ENCODE measurements at regions not wholly inside any gene's neighbourhood (a gene's known extent, or its start where the extent isn't known, plus 50 kb on each side); places are given as distances from the start of the nearest gene placed in this dataset.

GRCh38 chr11:116371146-116371545, 401.6 kb downstream of the BUD13 start:
- Histone ChIP-seq H3K79me2 (ENCODE audit: insufficient read depth) (no peaks in the 10 kb centered on the region), H3K9me3 (no peaks in the 10 kb centered on the region), H3K4me3 (ENCODE audit: low read depth in 2 of 2, low read length in 1 of 2) (no peak overlapping the region), H3K27me3 (ENCODE audit: insufficient read depth) (no peaks in the 10 kb centered on the region), H4K20me1 (ENCODE audit: insufficient read depth) (no peaks in the 10 kb centered on the region), H3K27ac (ENCODE audit: low read depth in 2 of 2, low read length in 1 of 2) (peak overlapping the region in 1 of 2 experiments; percentile 97; a peak in 2 of 4 replicates), H3K4me2 (no peak overlapping the region), H3F3A (replicated peaks; ENCODE audit: insufficient read depth) (no peaks in the 10 kb centered on the region), H3K4me1 (ENCODE audit: control insufficient read depth in 1 of 2, insufficient read depth in 2 of 2, low read depth in 1 of 2, low read length in 1 of 2) (peaks cover 0 to 49% of the 10 kb centered on the region in 2 experiments; a peak in 2 of 4 replicates), H3K9me2 (no peaks in the 10 kb centered on the region), H2AFZ (ENCODE audit: low read depth) (no peak overlapping the region), H3K9ac (no peak overlapping the region), H3K36me3 (replicated peaks in 1 of 2; ENCODE audit: control insufficient read depth in 1 of 2, insufficient read depth in 2 of 2, low read length in 1 of 2) (no peaks in the 10 kb centered on the region)
- ChIA-PET CTCF (interaction anchor here (1.2 to 2.7 kb wide), 8 partner anchors 12 to 134 kb away, joined by 3 to 22 read pairs (median 4); no protein-coding TSS in a partner anchor), POLR2A (interaction anchor here (0.7 to 4.0 kb wide), 12 partner anchors 9 to 146 kb away, joined by 3 to 48 read pairs (median 8); no protein-coding TSS in a partner anchor)
- 0% methylated on average over 3 of the region's 3 CpGs for WGBS (ENCODE audit: low lambda C conversion rate)
- peak; percentile 64 for DNase-seq
- TF ChIP-seq RAD21 (IDR thresholded peaks at IDR 0.05; ENCODE audit: low read length) (peak; percentile 40), MXI1 (IDR thresholded peaks at IDR 0.05; ENCODE audit: low read depth, low read length) (no peak), TEAD4 (IDR thresholded peaks at IDR 0.05; ENCODE audit: borderline replicate concordance, insufficient read depth) (no peak), CHD2 (IDR thresholded peaks at IDR 0.05; ENCODE audit: low read length, partially characterized antibody) (peak; percentile 47), ZBTB33 (IDR thresholded peaks at IDR 0.05; ENCODE audit: borderline replicate concordance, low read depth) (no peak), FOXJ3 (CRISPR knock-in tag; IDR thresholded peaks at IDR 0.05) (0 out of 2 replicates have a peak, but pooled peaks have one; percentile 56), MEF2A (IDR thresholded peaks at IDR 0.05; ENCODE audit: borderline replicate concordance, low read depth) (no peak), REST (IDR thresholded peaks at IDR 0.05; ENCODE audit: low read depth, low read length) (no peak), MAX (IDR thresholded peaks at IDR 0.05; ENCODE audit: low read depth) (no peak), SMC3 (IDR thresholded peaks at IDR 0.05; ENCODE audit: low read depth, low read length) (no peak; the same call in 1 of the 2 replicates), RFX5 (IDR thresholded peaks at IDR 0.05; ENCODE audit: low read length) (no peak), RCOR1 (IDR thresholded peaks at IDR 0.05; ENCODE audit: low read length) (peak; percentile 78), GATA2 (CRISPR knock-in tag; IDR thresholded peaks at IDR 0.05) (0 out of 2 replicates have a peak, but pooled peaks have one; percentile 12), PBX3 (IDR thresholded peaks at IDR 0.05) (no peak), JUND (IDR thresholded peaks at IDR 0.05) (no peak), FOXM1 (IDR thresholded peaks at IDR 0.05; ENCODE audit: low read depth) (no peak), GABPA (IDR thresholded peaks at IDR 0.05; ENCODE audit: low read depth) (no peak), TCF12 (IDR thresholded peaks at IDR 0.05) (no peak), SIN3A (IDR thresholded peaks at IDR 0.05; ENCODE audit: borderline replicate concordance, low read depth, low read length) (no peak), TAF1 (IDR thresholded peaks at IDR 0.05; ENCODE audit: borderline replicate concordance, low read depth, low read length) (no peak), IRF3 (IDR thresholded peaks at IDR 0.05; ENCODE audit: low read depth, low read length) (no peak), EP300 (IDR thresholded peaks at IDR 0.05; ENCODE audit: borderline replicate concordance in 1 of 2, low read depth in 1 of 2, low read length in 1 of 2) (peak in 1 of 2 experiments; percentile 91; a peak in 2 of 4 replicates), POLR2AphosphoS5 (IDR thresholded peaks at IDR 0.05; ENCODE audit: low read depth, low read length) (no peak), NRF1 (IDR thresholded peaks at IDR 0.05; ENCODE audit: low read depth, low read length) (no peak), EZH2phosphoT487 (IDR thresholded peaks at IDR 0.05; ENCODE audit: borderline replicate concordance, low read depth) (no peak), FOSL2 (IDR thresholded peaks at IDR 0.05; ENCODE audit: borderline replicate concordance, low read depth) (no peak), NFIC (IDR thresholded peaks at IDR 0.05; ENCODE audit: borderline replicate concordance) (no peak)

All from SK-N-SH (cell line).